HCT116 (cell line): ENCODE measurements at regions not wholly inside any gene's neighbourhood (a gene's known extent, or its start where the extent isn't known, plus 50 kb on each side); places are given as distances from the start of the nearest gene placed in this dataset.

ENCODE experiments used
- ATAC-seq: fragments of 200-7000 bp; cut with Tn5 transposase; 2 replicates; pipeline ENCODE4 v1.9.1; 2020; ENCODE audit warnings: mild to moderate bottlenecking, moderate library complexity
- BruUV-seq: library from RNA; stranded (reverse); fragments of 400-500 nt; replicated peaks from 2 replicates; lab custom pipeline; 2021; lab: Mats Ljungman, UMichigan
- CTCF ChIA-PET: fragments of 300-600 bp; sonication (Branson Sonifier 250); formaldehyde crosslinking; loops from one replicate; lab custom pipeline; 2021; ENCODE audit warnings: antibody characterized with exemption; lab: Charles Lee
- POLR2A ChIA-PET: fragments of 300-600, 350-600 bp; sonication (Branson Sonifier 250); formaldehyde crosslinking; loops from one replicate; lab custom pipeline; 2021; ENCODE audit warnings: antibody characterized with exemption; lab: Charles Lee
- RAD21 ChIA-PET, 2 experiments: fragments of 300-600 bp; sonication (Branson Sonifier 250); formaldehyde crosslinking; loops; one replicate each; lab custom pipeline; 2023; ENCODE audit warnings: low total read pairs in 2 of 2; ENCODE audit not compliant: uncharacterized antibody in 2 of 2, unreplicated experiment in 2 of 2, low non-redundant PET in 1 of 2; lab: Charles Lee
- DNase-seq: peaks from one replicate; pipeline ENCODE4 v3.0.0-alpha.2; 2010; ENCODE audit warnings: low read depth, low spot score
- H2AFZ ChIP-seq: fragments of 200-600 bp; shearing (Covaris generic), sonication (generic); 2 replicates; pipeline ENCODE4 v1.6.1; 2017; ENCODE audit warnings: low read depth, mixed run types, mixed read lengths, antibody characterized with exemption, low read length; ENCODE audit not compliant: poor library complexity, severe bottlenecking
- H3K27ac ChIP-seq: 2 replicates; pipeline ENCODE4 v1.5.1; 2012; ENCODE audit warnings: low read depth, low read length
- H3K27me3 ChIP-seq: fragments of 200-600 bp; sonication (generic); 2 replicates; pipeline ENCODE4 v1.6.1; 2016; ENCODE audit warnings: mixed run types, low read length, mixed read lengths; ENCODE audit not compliant: insufficient read depth
- H3K36me3 ChIP-seq, 2 experiments: fragments of 200-500 bp in 1 of 2; fragments of 200-600 bp in 1 of 2; sonication (Bioruptor generic) in 1 of 2; sonication (generic) in 1 of 2; 2 replicates each; pipeline versions ENCODE4 v1.5.1 to v1.6.1; 2014 to 2016; ENCODE audit warnings: low read length in 2 of 2, inconsistent platforms in 1 of 2, mixed read lengths in 1 of 2, mixed run types in 1 of 2; ENCODE audit not compliant: insufficient read depth in 2 of 2, control insufficient read depth in 1 of 2
- H3K4me1 ChIP-seq, 2 experiments: fragments of 200-600 bp in 1 of 2; sonication (generic) in 1 of 2; 2 replicates each; pipeline versions ENCODE4 v1.5.1 to v1.6.1; 2012 to 2017; ENCODE audit warnings: low read length in 2 of 2, inconsistent platforms in 1 of 2, mild to moderate bottlenecking in 1 of 2, mixed read lengths in 1 of 2, mixed run types in 1 of 2, moderate library complexity in 1 of 2; ENCODE audit not compliant: insufficient read depth in 2 of 2, control insufficient read depth in 1 of 2
- H3K4me2 ChIP-seq: fragments of 200-600 bp; sonication (generic); 2 replicates; pipeline ENCODE4 v1.6.1; 2017; ENCODE audit warnings: mixed run types, low read length, mixed read lengths
- H3K4me3 ChIP-seq, 2 experiments: fragments of 200-600 bp in 1 of 2; sonication (generic) in 1 of 2; replicated peaks in 1 of 2; 2 replicates each; pipeline ENCODE4 v1.5.1; 2011 to 2016; ENCODE audit warnings: low read length in 2 of 2, control low read depth in 1 of 2, low read depth in 1 of 2, mild to moderate bottlenecking in 1 of 2, mixed read lengths in 1 of 2, mixed run types in 1 of 2
- H3K79me2 ChIP-seq: fragments of 200-600 bp; sonication (generic); 2 replicates; pipeline ENCODE4 v1.6.1; 2017; ENCODE audit warnings: mild to moderate bottlenecking, mixed run types, low read length, moderate library complexity, mixed read lengths; ENCODE audit not compliant: insufficient read depth
- H3K9ac ChIP-seq: fragments of 200-600 bp; sonication (generic); 2 replicates; pipeline ENCODE4 v1.6.1; 2016; ENCODE audit warnings: low read length, mixed read lengths
- H3K9me2 ChIP-seq: fragments of 200-600 bp; sonication (generic), shearing (Covaris generic); 2 replicates; pipeline ENCODE4 v1.6.1; 2017; ENCODE audit warnings: mixed run types, mild to moderate bottlenecking, moderate library complexity; ENCODE audit not compliant: insufficient read depth
- H3K9me3 ChIP-seq, 2 experiments: fragments of 200-500 bp in 1 of 2; fragments of 200-600 bp in 1 of 2; sonication (Bioruptor generic) in 1 of 2; sonication (generic) in 1 of 2; 2 replicates each; pipeline ENCODE4 v1.6.1; 2014 to 2017; ENCODE audit warnings: low read length in 2 of 2, mixed read lengths in 2 of 2, inconsistent platforms in 1 of 2, low read depth in 1 of 2, mild to moderate bottlenecking in 1 of 2, mixed run types in 1 of 2, moderate library complexity in 1 of 2; ENCODE audit not compliant: control insufficient read depth in 1 of 2, insufficient read depth in 1 of 2
- H4K20me1 ChIP-seq: fragments of 200-600 bp; sonication (generic), shearing (Covaris generic); 2 replicates; pipeline ENCODE4 v1.6.1; 2017; ENCODE audit warnings: mixed run types, mild to moderate bottlenecking, moderate library complexity; ENCODE audit not compliant: insufficient read depth
- ATF3 ChIP-seq: IDR thresholded peaks from 2 replicates; pipeline ENCODE4 v1.6.1; 2012
- CBX3 ChIP-seq: IDR thresholded peaks from 2 replicates; pipeline ENCODE4 v1.6.1; 2012; ENCODE audit warnings: low read depth
- CEBPB ChIP-seq: IDR thresholded peaks from 2 replicates; pipeline ENCODE4 v1.6.1; 2012; ENCODE audit warnings: low read depth
- CTCF ChIP-seq, 3 experiments: fragments of 200-600 bp in 1 of 3; sonication (generic) in 1 of 3; IDR thresholded peaks in 2 of 3; conservative IDR thresholded peaks in 1 of 3; 2 replicates each; pipeline ENCODE4 v1.5.1; 2012 to 2017; ENCODE audit warnings: low read depth in 2 of 3, low read length in 2 of 3, antibody characterized with exemption in 1 of 3, borderline replicate concordance in 1 of 3, control low read depth in 1 of 3, mild to moderate bottlenecking in 1 of 3, mixed read lengths in 1 of 3, mixed run types in 1 of 3, moderate library complexity in 1 of 3; ENCODE audit not compliant: insufficient read depth in 1 of 3
- EGR1 ChIP-seq: IDR thresholded peaks from 2 replicates; pipeline ENCODE4 v1.6.1; 2012; ENCODE audit warnings: low read depth
- EZH2 ChIP-seq: fragments of 200-600 bp; sonication (generic); IDR thresholded peaks from 2 replicates; pipeline ENCODE4 v1.6.1; 2017; ENCODE audit warnings: antibody characterized with exemption, mixed run types
- EZH2phosphoT487 ChIP-seq: fragments of 200-600 bp; IDR thresholded peaks from 2 replicates; pipeline ENCODE4 v1.6.1; 2018; ENCODE audit warnings: antibody characterized with exemption, borderline replicate concordance
- JUND ChIP-seq: IDR thresholded peaks from 2 replicates; pipeline ENCODE4 v1.6.1; 2012
- MAX ChIP-seq: IDR thresholded peaks from 2 replicates; pipeline ENCODE4 v1.6.1; 2012
- POLR2A ChIP-seq: IDR thresholded peaks from 2 replicates; pipeline ENCODE4 v1.7.0; 2011; ENCODE audit warnings: borderline replicate concordance; ENCODE audit not compliant: insufficient read depth, insufficient read length; ENCODE audit errors: extremely low read depth
- REST ChIP-seq: IDR thresholded peaks from 2 replicates; pipeline ENCODE4 v1.6.1; 2012; ENCODE audit warnings: low read depth
- SIN3A ChIP-seq: IDR thresholded peaks from 2 replicates; pipeline ENCODE4 v1.6.1; 2012; ENCODE audit warnings: low read depth
- SP1 ChIP-seq: IDR thresholded peaks from 2 replicates; pipeline ENCODE4 v1.6.1; 2012; ENCODE audit warnings: low read depth
- TCF7L2 ChIP-seq: IDR thresholded peaks from 2 replicates; pipeline ENCODE4 v1.7.0; 2011; ENCODE audit warnings: borderline replicate concordance, inconsistent platforms; ENCODE audit not compliant: insufficient read depth, insufficient read length; ENCODE audit errors: extremely low read depth
- YY1 ChIP-seq: IDR thresholded peaks from 2 replicates; pipeline ENCODE4 v1.6.1; 2011; ENCODE audit warnings: low read length, low read depth, moderate library complexity, mild to moderate bottlenecking; ENCODE audit not compliant: insufficient replicate concordance; ENCODE audit errors: extremely low read depth
- intact Hi-C: fragments of 100-400 bp; cut with micrococcal nuclease; formaldehyde crosslinking; loops from 2 replicates; pipeline ENCODE4 v1.10.0; 2022

GRCh38 chr7:15821484-15822427, 135.3 kb upstream of the MEOX2 start:
- intact Hi-C loops = no loop called here
- H4K20me1 ChIP-seq = no peaks in the 10 kb centered on the region
- H3K36me3 ChIP-seq = no peaks in the 10 kb centered on the region
- ATAC-seq = no peak
- H3K27ac ChIP-seq = no peak overlapping the region
- H3K9me2 ChIP-seq = no peaks in the 10 kb centered on the region
- H3K9me3 ChIP-seq = no peaks in the 10 kb centered on the region
- no peak overlapping the region for H3K9ac ChIP-seq
- RAD21 ChIA-PET = no interaction called here
- no TSS peak for BruUV-seq
- no peaks in the 10 kb centered on the region for H3K27me3 ChIP-seq
- TF ChIP-seq MAX (no peak), CEBPB (no peak), SIN3A (no peak), CTCF (IDR thresholded peaks at IDR 0.05 in 2 of 3, conservative IDR thresholded peaks at IDR 0.05 in 1 of 3; ENCODE audit: borderline replicate concordance in 1 of 3, insufficient read depth in 1 of 3, low read depth in 2 of 3, low read length in 2 of 3) (no peak), SP1 (no peak), EGR1 (no peak), JUND (no peak), POLR2A (no peak), ATF3 (no peak), CBX3 (no peak), EZH2phosphoT487 (no peak), REST (no peak), YY1 (no peak), TCF7L2 (no peak), EZH2 (no peak)
- DNase-seq = no peak
- POLR2A ChIA-PET = no interaction called here
- H3K4me1 ChIP-seq = no peaks in the 10 kb centered on the region
- H2AFZ ChIP-seq = no peak overlapping the region
- CTCF ChIA-PET = no interaction called here
- no peak overlapping the region for H3K4me3 ChIP-seq
- no peak overlapping the region for H3K4me2 ChIP-seq
- H3K79me2 ChIP-seq = no peaks in the 10 kb centered on the region
